AG09319 (cell line): ENCODE measurements at regions not wholly inside any gene's neighbourhood (a gene's known extent, or its start where the extent isn't known, plus 50 kb on each side); places are given as distances from the start of the nearest gene placed in this dataset.

Experiments
- DNase-seq: peaks from one replicate; pipeline ENCODE4 v3.0.0-alpha.2; 2010; ENCODE audit warnings: low read depth; ENCODE audit errors: extremely low read depth
- TF ChIP-seq, protein P1 (sequence below): IDR thresholded peaks from 2 replicates; pipeline ENCODE4 v1.5.1; 2011; ENCODE audit warnings: low read depth, mild to moderate bottlenecking, inconsistent platforms, low read length, moderate library complexity

DNA sequence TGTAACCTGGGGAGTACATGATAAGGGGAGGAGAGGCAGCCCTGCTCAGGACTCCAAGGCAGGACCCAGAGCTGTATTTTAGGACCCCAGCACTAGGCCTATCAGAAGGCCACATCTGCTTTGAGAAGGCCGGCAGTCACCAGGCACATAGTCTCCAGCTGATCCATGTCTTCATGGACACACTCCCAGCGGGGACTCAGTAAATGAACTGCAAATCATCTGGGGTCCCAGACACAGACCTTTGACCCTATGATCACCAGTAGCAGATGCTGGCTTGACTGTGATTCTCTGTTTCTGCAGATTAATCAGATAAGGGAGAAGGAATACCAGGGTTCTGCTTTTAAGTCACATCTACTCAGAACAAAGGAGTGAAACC, 341.4 kb upstream of the PODXL start:
- no peak for DNase-seq

DNA sequence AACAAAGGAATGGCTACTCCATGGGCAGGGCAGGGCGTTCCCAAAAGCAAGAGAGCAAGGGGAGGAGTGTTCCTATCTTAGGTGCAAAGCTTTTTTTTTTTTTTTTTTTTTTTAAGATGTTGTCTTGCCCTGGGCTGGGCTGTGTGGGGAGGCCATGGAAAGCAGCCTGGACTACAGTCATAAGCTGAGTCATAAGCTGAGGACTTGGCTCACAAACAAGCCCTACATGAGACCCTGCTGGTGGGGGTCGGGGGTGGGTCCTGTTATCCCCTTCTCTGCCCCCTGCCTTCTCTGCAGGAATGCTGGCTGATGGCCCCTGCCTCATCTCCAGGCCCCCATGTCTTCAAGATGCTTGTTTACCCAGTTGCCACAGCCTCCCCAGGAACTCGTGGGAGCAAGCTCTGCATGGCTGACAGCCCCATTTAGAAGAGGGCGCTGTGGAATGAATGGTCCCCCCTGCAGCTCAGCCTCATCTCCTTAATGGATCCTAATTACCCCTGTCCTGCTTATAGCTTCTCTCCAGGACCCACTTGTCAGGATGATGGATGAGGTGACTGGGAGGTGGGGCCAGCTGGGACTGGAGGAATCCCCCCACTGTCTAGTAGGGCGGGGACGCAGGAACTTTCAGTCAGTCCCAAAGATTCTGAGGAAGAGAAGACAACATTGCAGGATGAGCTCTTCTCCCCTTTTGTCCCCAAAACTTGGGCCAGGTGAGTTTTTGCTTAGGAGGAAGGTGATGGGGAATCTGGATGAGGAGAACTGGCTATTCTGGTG, 340.8 kb upstream of the PODXL start:
- DNase-seq = no peak
- TF ChIP-seq, protein P1, sequence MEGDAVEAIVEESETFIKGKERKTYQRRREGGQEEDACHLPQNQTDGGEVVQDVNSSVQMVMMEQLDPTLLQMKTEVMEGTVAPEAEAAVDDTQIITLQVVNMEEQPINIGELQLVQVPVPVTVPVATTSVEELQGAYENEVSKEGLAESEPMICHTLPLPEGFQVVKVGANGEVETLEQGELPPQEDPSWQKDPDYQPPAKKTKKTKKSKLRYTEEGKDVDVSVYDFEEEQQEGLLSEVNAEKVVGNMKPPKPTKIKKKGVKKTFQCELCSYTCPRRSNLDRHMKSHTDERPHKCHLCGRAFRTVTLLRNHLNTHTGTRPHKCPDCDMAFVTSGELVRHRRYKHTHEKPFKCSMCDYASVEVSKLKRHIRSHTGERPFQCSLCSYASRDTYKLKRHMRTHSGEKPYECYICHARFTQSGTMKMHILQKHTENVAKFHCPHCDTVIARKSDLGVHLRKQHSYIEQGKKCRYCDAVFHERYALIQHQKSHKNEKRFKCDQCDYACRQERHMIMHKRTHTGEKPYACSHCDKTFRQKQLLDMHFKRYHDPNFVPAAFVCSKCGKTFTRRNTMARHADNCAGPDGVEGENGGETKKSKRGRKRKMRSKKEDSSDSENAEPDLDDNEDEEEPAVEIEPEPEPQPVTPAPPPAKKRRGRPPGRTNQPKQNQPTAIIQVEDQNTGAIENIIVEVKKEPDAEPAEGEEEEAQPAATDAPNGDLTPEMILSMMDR = no peak

More for the DNA sequence above, 341.4 kb upstream of the PODXL start:
- TF ChIP-seq, protein P1 = no peak

DNA sequence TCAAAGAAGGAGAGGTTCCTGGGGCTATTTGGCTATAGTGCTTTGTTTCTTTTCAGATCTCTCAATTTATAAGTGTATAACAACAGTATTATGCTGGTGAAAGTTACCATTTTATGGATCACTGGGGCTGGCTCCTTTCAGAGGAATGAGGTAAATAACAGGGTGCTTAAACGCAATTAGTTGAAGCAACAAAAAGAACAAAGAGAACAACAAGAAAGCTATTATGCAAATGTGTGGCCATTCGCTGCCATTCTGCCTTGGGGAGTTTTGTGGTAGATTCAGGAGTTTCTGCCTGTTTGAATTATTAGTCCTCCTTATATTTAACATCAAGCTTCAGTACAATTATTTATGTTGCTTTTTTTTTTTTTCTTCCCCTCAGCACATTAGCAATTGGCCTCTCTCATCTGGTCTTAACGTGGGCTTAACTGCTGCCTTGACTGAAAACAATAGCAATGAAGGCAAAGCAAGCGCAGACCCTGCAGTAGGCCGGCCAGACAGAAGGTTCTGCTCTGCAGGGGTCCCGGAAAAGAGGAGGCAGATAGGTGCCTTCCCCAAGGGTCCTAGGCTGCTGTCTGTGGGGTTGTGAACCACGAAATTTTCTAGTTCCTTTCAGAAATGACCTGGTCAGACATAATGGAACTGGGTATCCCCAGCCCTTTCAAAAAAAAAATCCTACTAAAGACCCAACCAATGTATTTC, 339.9 kb upstream of the PODXL start:
- TF ChIP-seq, protein P1 = no peak
- no peak for DNase-seq

- TF ChIP-seq, protein P1 = no peak
- peak; percentile 18 for DNase-seq
These were observed 339.2 kb upstream of the PODXL start for GRCh38 chr7:131895541-131896164.

DNA sequence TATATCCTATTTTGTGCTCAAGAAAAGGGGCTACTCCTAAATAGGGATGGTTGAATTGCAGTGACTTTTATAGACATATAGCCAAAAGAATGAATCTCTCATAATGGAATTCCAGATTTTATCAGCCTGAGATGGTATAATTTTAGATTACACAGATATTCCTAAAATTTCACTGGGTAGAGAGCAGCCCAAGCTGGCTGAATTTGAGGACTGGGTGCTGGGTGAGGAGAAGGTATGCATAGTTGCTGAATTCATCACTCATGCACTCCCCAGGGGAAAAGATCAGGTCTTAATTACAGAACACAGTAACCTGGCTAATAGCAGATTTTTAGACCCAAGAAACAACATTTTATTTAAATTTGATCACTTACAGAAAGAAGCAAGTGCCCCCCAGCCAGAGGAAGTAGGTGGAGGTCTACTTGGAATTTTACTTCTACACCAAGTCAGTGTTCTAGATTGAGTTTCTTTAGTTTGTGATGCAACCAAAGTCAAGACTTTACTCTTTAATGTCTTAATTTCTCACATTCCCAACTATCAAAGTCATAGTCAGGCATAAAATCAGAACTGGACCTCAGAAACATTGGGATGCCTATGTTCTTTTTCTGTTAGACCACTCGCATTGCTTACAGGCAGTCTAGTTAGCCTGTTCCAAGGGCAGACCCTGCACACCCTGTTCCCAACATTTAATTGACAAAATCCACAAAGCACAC, 337.4 kb upstream of the PODXL start:
- no peak for DNase-seq
- TF ChIP-seq, protein P1 = no peak

- TF ChIP-seq, protein P1 = no peak
- no peak for DNase-seq
These were observed 333.7 kb upstream of the PODXL start for GRCh38 chr7:131890176-131890575.
